Stimulated activated CD4-positive, alpha-beta T cell treated with anti-CD3 and anti-CD28 coated beads, Interleukin-2, amount 100 ng/mL, for 24 hours (primary cell): ENCODE measurements at regions not wholly inside any gene's neighbourhood (a gene's known extent, or its start where the extent isn't known, plus 50 kb on each side); places are given as distances from the start of the nearest gene placed in this dataset.

Source experiments
- DNase-seq, 2 donors: peaks; one replicate each; pipeline ENCODE4 v3.0.0-alpha.2; 2020

DNA sequence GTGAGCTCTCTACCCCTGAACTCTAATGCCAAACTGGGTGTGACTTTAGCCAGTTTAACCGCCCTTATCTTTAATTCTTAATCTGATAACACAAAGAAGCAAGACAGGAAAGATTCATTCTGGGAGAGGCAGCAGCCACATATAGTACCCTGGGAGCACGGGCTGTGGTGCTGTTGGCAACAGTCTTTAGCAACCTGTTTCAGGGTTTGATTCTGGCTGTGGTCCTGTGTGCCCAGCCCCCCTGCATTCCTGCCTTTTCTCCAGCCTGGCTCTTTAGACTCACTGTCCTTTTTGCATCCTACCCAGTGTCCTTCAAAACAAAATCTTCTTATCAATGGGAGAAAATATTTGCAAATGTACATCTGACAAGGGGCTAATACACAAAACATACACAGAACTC is 275.2 kb downstream of the GXYLT1 start:
- no peak for DNase-seq

- DNase-seq = no peak
Observed at GRCh38 chr12:41866878-41867430, 277.7 kb downstream of the GXYLT1 start.

- no peak for DNase-seq
Observed at GRCh38 chr12:41856228-41856627, 288.4 kb downstream of the GXYLT1 start.

- DNase-seq = no peak
Observed at GRCh38 chr12:41850046-41850445, 294.6 kb downstream of the GXYLT1 start.

DNA sequence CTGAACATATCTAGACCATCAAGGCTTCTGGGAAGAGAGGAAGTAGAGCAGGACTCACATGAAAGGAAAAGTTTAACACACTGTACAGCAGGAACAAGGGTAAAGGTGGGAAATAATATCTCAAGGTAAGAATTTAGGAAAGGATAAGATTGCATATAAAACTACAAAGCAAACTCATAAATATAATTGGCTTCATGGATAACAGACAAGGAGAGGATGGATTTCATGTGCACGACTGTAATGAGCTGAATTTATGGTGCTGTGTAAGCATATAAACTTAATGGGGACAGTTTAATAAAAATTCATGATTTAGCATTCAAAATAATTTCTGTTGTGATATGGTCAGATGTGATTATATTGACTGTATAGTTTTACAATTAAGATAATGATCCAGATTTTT is 298.0 kb downstream of the GXYLT1 start:
- no peak for DNase-seq

- DNase-seq = no peak
Observed at GRCh38 chr12:41836416-41836815, 308.3 kb downstream of the GXYLT1 start.

GRCh38 chr12:41835556-41835955 is 309.1 kb downstream of the GXYLT1 start:
- DNase-seq = no peak

DNA sequence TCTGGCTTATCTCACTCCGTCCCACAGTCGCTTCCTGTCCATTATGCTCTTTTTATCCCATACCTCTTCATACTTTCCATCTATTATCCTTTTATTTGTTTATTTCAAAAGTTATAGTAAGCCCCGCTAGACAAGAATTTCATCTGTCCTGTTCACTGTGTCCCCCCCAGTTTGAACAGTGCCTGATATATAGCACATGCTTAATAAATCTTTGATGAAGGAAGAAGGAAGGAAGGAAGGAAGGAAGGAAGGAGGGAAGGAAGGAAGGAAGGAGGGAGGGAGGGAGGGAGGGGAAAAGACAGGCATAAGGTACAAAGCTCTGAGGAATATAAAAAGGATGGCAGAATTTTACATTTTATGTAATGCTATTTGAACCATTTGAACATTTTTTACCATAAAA is 324.7 kb downstream of the GXYLT1 start:
- DNase-seq = no peak

- no peak for DNase-seq
Observed at GRCh38 chr12:41804026-41804425, 340.6 kb downstream of the GXYLT1 start.

- DNase-seq = no peak
Observed at GRCh38 chr12:41802803-41803202, 341.9 kb downstream of the GXYLT1 start.

GRCh38 chr12:41801261-41801660 is 343.4 kb downstream of the GXYLT1 start:
- DNase-seq = no peak

GRCh38 chr12:41799671-41800070 is 345.0 kb downstream of the GXYLT1 start:
- DNase-seq = no peak

GRCh38 chr12:41795910-41796309 is 348.8 kb downstream of the GXYLT1 start:
- DNase-seq = no peak

DNA sequence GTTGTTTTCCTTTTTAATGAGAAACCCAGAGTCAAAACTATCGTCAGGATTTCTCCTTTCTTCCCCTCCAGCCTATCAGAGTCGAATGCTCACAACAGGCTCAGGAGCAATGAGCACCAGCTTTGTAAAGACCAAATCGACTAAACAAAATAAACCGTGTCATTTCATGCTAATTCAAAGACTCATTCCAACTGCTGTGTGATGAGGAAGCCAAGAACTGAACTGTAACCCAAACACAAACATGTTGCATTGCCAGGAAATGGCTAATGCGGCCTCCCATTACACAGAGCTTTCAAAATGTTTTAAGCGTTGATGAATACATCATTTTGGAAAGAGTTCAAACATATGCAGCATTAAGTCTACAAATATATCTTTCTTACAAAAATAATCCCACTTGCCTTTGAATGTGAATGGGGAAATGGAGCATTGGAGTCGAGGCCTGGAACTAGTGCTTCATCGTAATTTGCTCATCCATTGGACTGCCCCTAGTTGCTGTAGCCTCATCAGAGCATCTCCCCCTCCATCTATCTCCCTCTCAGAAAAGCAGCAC is 349.5 kb downstream of the GXYLT1 start:
- no peak for DNase-seq

- no peak for DNase-seq
Observed at GRCh38 chr12:41794336-41794735, 350.3 kb downstream of the GXYLT1 start.

GRCh38 chr12:41784957-41785356 is 359.7 kb downstream of the GXYLT1 start:
- DNase-seq = no peak

DNA sequence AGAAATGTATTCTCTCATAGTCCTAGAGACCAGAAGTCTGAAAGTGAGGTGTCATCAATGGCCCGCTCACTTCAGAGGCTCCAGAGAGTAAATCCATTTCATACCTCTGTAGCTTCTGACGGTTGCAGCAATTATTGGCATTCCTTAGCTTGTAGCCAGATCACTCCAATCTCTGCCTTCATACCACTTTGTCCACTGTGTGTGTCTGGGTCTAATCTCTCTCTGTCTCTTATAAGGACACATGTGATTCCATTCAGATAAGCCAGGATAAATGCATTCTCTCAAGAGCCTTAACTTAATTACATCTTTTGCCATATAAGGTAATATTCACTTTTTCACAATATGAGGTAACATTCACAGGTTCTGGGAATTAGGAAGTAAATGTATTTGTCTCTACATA is 365.7 kb downstream of the GXYLT1 start:
- DNase-seq = no peak

GRCh38 chr12:41777064-41777790 is 367.4 kb downstream of the GXYLT1 start:
- DNase-seq = no peak

DNA sequence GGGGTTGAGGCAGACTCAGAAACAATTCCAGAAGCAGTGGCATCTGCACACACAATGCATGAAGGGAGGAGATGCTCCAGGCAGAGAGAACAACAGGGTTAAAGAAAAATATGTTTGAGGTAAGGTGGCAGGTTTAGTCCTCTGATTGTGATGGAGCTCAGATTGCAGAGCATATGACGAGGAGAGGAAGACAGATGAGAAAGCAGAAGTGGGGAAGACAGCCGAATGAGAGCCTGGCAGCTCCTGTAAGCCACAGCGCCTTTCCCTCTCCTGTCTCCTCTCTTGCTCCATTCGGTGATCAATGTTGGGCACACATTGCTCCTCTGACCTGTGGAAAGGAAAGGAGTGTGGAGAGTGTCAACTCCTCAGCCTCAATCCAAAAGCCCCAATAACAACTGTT is 372.2 kb downstream of the GXYLT1 start:
- DNase-seq = no peak

- DNase-seq = no peak
Observed at GRCh38 chr12:41769810-41770209, 374.9 kb downstream of the GXYLT1 start.

DNA sequence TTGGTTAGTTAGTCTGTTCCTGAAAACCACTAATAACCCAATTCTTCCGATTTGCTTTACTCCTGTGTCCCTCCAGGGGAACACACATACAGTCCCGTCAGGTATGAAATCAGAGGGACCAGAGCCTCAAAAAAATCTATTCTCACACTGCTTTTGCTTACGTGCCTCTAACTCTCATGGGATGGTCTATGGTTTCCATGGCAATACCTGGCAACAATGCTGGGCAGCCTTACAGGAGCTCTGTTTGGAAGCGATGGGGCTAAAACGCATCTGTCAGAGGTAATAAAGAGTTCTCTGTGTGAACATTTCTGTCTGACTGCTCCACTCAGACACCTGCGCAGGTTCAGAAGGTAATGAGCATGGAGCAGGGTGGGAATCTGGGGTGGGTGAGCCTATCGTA is 376.2 kb downstream of the GXYLT1 start:
- no peak for DNase-seq

DNA sequence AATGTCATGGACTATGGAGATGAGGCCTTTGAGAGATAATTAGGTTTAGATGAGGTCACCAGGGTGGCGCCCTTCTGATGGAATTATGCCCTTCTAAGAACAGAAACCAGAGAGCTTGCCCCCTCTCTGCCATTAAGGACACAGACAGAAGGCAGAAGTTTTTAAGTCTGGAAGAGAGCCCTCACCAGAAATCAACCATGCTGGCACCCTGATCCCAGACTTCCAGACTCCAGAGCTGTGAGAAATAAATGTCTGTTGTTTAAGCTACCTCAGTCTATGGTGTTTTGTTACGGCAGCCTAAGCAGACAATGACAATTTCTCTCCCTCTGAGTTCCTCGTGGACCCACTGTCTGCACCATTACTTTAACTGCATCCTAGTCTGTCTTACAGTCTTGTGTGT is 382.0 kb downstream of the GXYLT1 start:
- DNase-seq = no peak

DNA sequence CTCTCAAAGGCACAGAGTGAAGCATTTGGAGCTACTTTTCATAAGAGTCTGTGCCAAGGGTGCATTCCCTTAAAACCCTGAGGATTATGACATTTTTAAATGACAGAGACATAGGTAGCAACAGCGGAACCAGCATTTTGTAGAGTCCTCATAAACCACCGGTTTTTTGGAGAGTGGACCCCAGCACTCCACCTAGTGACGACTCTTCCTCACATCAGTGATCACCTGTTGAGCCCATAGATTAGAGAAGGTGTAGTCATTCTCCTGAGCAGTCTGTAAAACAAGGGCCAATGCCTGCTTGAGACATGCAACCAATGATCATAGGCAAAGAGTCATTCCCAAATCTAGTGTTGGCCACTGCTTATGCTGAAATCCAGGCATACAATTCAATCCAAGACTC is 399.1 kb downstream of the GXYLT1 start:
- DNase-seq = no peak

- DNase-seq = no peak
Observed at GRCh38 chr12:41743835-41744234, 400.8 kb downstream of the GXYLT1 start.

DNA sequence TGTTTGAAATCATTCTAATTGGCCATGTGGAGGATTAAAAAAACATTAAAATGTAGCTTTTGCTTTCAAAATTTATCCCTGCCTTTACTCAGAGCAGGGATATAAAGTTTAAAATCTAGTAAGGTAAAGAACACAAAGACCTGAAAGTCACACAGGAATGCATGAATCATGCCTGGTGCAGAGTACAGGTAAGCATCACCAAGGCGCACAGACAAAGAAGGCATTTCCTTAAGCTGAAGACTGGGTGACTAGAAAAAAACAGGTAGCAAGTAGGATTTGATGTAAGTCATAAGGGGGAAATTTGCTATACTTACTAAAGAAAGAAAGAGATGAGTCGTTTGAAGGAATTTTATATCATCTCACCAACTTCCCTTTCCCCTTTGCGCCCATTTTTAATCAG is 405.6 kb downstream of the GXYLT1 start:
- no peak for DNase-seq
